Mesenteric fat pad (tissue), 1 donor: ENCODE measurements at regions not wholly inside any gene's neighbourhood (a gene's known extent, or its start where the extent isn't known, plus 50 kb on each side); places are given as distances from the start of the nearest gene placed in this dataset.
"Not testable (repeated sequence)": the region's sequence is repeated elsewhere in the genome, so short reads cannot be mapped to it uniquely, and the experiment has no call there.

Experiments
- DNase-seq: peaks from one replicate; pipeline ENCODE4 v3.0.0-alpha.2; 2020; ENCODE audit warnings: low spot score
- donor health status: DM: yes; HTN: yes; CAD: no.

DNA sequence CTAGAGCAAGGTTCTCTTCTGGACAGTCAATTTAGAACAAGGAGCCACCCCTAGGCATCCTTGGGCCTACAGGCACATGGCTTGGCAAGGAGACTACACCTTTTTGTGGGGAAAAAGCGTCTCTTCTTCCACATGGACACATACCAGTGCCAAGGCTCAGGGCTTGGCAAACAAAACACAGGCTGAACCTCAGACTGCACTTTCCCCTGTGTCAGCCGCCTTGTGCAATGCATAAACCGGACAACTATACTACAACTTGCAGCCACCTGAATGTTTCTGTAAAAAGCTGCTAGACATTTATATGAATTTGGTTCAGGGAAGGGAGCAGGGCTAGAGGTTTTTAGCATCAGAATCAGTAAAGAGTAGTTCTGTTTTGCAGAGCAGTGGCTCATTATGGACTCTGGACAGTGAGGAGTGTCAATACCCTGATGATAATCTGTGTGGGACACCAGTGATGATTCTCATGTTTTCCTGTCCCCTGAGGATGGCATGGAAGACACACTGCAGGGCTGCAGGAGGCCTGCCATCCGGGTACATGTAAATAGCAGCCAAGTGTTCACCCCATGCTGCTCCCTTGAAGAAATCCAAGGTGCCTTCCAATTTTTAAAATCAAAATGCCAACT is 118.9 kb downstream of the GATA3 start:
- DNase-seq: no peak

- DNase-seq: no peak
Observed at GRCh38 chr10:8173866-8174243, 119.4 kb downstream of the GATA3 start.

DNA sequence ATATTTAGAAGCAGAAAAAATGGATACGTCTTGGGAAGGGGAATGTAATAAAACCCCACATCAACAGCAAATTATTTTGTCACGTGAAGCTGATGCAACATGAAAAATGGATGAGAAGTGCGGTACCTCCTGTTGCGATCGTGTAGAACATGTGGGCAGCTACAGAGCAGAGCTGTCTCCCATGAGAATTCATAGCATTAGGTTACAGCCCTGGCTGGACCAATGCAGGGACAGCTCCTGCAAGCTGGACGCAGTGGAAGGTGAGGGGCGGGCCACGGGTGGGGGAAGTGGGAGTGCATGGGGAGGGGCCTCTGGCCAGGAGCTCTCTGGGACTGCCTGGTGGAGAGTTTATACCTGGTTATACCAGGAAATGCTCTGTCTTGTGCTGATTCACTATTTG is 120.3 kb downstream of the GATA3 start:
- DNase-seq: no peak

GRCh38 chr10:8177526-8177925 is 123.0 kb downstream of the GATA3 start:
- DNase-seq: not testable (repeated sequence)

DNA sequence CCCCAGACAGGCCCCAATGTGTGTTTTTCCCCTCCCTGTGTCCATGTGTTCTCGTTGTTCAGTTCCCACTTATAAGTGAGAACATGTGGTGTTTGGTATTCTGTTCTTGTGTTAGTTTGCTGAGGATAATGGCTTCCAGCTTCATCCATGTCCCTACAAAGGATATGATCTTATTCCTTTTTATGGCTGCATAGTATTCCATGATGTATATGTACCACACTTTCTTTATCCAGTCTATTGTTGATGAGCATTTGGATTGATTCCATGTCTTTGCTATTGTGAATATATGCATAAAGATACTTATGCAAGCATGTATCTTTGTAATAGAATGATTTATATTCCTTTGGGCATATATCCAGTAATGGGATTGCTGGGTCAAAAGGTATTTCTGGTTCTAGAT is 125.3 kb downstream of the GATA3 start:
- DNase-seq: not testable (repeated sequence)

GRCh38 chr10:8180360-8181109 is 126.0 kb downstream of the GATA3 start:
- no peak for DNase-seq

GRCh38 chr10:8181496-8182157 is 127.1 kb downstream of the GATA3 start:
- DNase-seq: no peak

DNA sequence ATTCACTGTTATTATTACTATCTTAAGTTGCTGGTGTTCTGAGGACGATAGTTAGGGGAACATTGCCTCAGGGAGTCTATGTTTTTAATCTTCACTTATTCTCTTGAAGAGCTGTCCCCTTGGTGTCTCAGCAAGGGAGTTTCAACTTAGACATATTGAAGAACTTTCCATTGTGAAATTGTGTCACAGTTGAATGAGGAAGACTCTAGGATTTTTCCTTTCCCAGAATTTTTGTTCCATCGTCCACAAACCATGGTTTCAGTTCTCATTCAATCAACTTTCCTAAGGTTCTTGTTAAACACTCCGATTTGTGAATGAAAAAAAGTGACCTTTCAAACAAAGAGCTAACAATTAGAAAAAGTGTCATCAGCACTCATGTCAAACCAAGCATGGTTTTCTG is 128.3 kb downstream of the GATA3 start:
- DNase-seq: no peak

DNA sequence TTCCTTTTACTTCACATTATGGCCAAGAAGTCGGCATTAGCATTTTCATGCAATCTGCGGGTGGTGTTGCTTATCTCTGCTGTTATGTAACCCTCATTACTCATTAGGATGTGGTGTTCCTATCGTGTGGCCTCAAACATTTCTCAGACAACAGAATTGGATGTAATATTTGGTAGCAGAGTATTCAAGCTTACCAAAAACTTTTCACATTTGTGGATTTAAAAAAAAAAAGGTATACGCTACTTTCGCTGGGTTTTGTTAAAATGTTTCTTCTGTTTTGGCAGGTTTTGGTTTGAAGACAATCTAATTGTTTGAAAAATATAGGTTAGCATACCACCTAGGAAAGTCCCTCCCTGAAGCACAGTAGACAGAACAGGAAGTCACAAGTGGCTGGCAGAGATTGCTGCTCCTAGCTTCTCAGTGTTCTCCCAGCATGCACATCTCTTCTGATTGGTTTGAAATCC is 128.8 kb downstream of the GATA3 start:
- DNase-seq: no peak

- no peak for DNase-seq
Observed at GRCh38 chr10:8187171-8187666, 132.7 kb downstream of the GATA3 start.

DNA sequence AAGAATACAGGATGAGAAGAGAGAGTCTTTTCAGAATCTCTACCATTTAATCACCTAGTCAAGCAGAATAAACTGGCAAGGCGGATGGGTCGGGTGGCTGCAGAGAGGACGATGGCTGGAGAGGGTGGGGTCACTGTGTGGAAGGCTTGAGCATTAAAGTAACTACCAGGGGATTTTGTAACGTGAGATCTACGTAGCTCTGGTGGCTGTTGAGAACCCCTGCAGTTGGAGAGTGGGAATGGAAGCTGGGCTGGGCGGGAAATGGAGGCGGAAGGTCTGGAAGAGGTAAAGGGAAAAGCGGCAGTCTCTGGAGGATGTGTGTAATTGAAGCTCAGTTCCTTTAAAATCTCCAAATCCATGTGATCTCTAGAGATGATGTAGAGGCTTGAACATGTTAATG is 135.0 kb downstream of the GATA3 start:
- DNase-seq: no peak

DNA sequence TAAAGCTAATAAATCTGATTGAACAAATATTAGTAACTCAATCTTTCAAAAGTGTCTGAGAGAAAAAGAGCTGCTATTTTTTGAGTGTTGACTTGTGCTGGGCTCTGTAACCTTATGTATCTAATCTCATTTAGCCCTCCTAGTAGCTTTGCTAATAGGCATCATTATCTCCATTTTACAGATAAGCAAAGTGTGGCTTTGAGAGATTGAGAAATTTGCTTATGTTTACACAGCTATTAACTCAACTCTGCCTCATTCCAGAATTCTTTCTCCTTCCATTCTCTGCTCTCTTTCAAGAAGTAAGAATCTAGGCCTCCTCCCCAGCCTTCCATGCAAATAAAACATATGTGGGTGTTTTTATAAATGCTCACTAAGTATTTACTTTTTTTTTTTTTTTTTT is 137.8 kb downstream of the GATA3 start:
- DNase-seq: no peak

- DNase-seq: no peak
Observed at GRCh38 chr10:8193546-8193945, 139.1 kb downstream of the GATA3 start.

- no peak for DNase-seq
Observed at GRCh38 chr10:8194050-8194449, 139.6 kb downstream of the GATA3 start.

DNA sequence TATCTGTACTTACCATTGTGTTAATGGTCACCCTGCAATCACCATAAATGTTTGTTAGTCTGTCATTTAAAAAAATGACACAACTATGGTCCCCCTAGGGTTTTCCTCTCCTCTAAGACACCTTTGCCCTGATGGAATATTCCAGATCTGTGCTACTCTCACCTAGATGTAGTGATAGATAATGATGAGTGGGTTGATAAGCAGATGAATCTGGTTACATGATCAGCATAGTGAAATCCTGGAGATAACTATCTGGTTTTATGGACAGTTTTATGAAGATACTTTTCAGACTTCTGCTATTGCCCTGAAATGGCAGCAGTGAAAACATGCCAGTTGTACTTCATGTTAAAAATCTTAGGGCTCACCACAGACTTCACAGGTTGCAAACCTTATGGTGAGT is 152.4 kb downstream of the GATA3 start:
- no peak for DNase-seq

GRCh38 chr10:8211631-8212030 is 157.1 kb downstream of the GATA3 start:
- DNase-seq: no peak

- DNase-seq: no peak
Observed at GRCh38 chr10:8213735-8214134, 159.2 kb downstream of the GATA3 start.

GRCh38 chr10:8214587-8214986 is 160.1 kb downstream of the GATA3 start:
- DNase-seq: no peak

- no peak for DNase-seq
Observed at GRCh38 chr10:8216893-8217292, 162.4 kb downstream of the GATA3 start.

DNA sequence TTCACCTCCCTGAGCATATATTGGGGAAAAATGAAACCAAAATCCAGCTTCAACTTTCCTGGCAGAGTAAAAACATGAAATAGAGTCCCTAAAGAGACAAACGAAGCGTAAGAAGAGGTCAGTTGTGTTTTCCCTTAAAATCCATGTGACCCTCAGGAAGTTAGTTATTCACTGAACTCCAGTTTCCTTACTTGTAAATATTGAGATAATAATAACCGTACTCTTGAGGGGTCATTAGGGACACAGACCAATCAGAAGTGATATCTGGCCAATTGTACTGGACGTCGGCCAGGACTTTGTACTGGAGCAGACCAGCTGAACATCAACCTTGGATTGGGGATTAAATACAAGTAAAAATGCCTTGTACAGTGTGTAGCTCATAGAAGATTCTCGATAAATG is 167.0 kb downstream of the GATA3 start:
- DNase-seq: no peak

DNA sequence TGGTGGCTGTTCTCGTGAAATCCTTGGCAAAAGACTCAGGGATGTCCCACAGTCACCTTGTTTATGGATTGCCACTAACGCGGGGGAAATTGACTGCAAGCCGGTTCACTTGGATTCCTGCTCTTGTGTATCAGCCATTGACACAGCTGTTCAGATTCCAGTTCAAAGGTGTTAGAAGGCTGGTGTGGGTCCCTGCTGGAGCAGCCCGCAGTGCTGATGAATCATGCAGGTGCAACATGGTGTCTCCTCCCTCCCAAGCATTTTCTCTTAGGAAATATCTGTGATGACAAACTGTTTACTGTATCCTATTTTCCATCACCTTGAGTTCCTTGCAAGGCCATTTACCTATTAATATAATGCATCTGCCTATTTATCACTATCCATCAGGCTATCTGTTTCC is 170.1 kb downstream of the GATA3 start:
- no peak for DNase-seq

- DNase-seq: no peak
Observed at GRCh38 chr10:8225187-8225586, 170.7 kb downstream of the GATA3 start.
